ENCODE measurements at regions not wholly inside any gene's neighbourhood (a gene's known extent, or its start where the extent isn't known, plus 50 kb on each side); places are given as distances from the start of the nearest gene placed in this dataset.

DNA sequence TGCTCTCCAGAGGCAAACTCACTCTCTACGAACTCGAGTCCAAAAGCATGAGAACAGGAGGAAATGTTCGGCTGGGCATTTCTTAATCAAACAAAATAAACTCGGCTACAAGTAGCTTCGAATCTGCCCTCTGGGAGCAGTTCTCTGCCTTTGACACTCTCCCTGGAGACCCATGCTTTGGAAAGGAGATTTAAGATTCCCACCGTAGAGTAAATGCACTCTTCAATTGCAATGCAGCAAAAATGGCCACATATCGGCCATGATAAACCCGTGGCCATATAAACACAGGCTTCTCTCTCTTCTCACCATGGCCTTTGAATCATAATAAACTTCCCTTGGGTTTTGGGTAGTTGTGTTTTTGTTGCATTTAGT is 215.4 kb downstream of the TOMM20 start (continued):
- TF ChIP-seq JUND (IDR thresholded peaks at IDR 0.05; ENCODE audit: borderline replicate concordance, low read depth, low read length) (no peak), JUND (tag; IDR thresholded peaks at IDR 0.05; ENCODE audit: borderline replicate concordance, low read depth, low read length) (0 out of 3 replicates have a peak, but pooled peaks have one; percentile 8), PTRF (tag; IDR thresholded peaks at IDR 0.05) (peak; percentile 77; the same call in 1 of the 2 replicates), NR2C1 (IDR thresholded peaks at IDR 0.05) (no peak), NR2C1 (tag; IDR thresholded peaks at IDR 0.05) (peak; percentile 35), TBL1XR1 (IDR thresholded peaks at IDR 0.05; ENCODE audit: low read length in 2 of 2) (no peak), ZNF551 (CRISPR knock-in tag; IDR thresholded peaks at IDR 0.05) (no peak), MBD2 (IDR thresholded peaks at IDR 0.05; ENCODE audit: borderline replicate concordance, low read depth) (no peak), KLF6 (CRISPR knock-in tag; IDR thresholded peaks at IDR 0.05; ENCODE audit: borderline replicate concordance) (peak; percentile 17; the same call in 1 of the 2 replicates), ZNF644 (tag; IDR thresholded peaks at IDR 0.05; ENCODE audit: low read depth) (0 out of 2 replicates have a peak, but pooled peaks have one; percentile 34)
- TF ChIP-seq, protein P1, sequence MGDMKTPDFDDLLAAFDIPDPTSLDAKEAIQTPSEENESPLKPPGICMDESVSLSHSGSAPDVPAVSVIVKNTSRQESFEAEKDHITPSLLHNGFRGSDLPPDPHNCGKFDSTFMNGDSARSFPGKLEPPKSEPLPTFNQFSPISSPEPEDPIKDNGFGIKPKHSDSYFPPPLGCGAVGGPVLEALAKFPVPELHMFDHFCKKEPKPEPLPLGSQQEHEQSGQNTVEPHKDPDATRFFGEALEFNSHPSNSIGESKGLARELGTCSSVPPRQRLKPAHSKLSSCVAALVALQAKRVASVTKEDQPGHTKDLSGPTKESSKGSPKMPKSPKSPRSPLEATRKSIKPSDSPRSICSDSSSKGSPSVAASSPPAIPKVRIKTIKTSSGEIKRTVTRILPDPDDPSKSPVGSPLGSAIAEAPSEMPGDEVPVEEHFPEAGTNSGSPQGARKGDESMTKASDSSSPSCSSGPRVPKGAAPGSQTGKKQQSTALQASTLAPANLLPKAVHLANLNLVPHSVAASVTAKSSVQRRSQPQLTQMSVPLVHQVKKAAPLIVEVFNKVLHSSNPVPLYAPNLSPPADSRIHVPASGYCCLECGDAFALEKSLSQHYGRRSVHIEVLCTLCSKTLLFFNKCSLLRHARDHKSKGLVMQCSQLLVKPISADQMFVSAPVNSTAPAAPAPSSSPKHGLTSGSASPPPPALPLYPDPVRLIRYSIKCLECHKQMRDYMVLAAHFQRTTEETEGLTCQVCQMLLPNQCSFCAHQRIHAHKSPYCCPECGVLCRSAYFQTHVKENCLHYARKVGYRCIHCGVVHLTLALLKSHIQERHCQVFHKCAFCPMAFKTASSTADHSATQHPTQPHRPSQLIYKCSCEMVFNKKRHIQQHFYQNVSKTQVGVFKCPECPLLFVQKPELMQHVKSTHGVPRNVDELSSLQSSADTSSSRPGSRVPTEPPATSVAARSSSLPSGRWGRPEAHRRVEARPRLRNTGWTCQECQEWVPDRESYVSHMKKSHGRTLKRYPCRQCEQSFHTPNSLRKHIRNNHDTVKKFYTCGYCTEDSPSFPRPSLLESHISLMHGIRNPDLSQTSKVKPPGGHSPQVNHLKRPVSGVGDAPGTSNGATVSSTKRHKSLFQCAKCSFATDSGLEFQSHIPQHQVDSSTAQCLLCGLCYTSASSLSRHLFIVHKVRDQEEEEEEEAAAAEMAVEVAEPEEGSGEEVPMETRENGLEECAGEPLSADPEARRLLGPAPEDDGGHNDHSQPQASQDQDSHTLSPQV (IDR thresholded peaks at IDR 0.05), result 0 out of 2 replicates have a peak, but pooled peaks have one; percentile 32
- TF ChIP-seq, protein P2, sequence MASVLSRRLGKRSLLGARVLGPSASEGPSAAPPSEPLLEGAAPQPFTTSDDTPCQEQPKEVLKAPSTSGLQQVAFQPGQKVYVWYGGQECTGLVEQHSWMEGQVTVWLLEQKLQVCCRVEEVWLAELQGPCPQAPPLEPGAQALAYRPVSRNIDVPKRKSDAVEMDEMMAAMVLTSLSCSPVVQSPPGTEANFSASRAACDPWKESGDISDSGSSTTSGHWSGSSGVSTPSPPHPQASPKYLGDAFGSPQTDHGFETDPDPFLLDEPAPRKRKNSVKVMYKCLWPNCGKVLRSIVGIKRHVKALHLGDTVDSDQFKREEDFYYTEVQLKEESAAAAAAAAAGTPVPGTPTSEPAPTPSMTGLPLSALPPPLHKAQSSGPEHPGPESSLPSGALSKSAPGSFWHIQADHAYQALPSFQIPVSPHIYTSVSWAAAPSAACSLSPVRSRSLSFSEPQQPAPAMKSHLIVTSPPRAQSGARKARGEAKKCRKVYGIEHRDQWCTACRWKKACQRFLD (CRISPR knock-in tag; IDR thresholded peaks at IDR 0.05), result 0 out of 2 replicates have a peak, but pooled peaks have one; percentile 37
- TF ChIP-seq, protein P3, sequence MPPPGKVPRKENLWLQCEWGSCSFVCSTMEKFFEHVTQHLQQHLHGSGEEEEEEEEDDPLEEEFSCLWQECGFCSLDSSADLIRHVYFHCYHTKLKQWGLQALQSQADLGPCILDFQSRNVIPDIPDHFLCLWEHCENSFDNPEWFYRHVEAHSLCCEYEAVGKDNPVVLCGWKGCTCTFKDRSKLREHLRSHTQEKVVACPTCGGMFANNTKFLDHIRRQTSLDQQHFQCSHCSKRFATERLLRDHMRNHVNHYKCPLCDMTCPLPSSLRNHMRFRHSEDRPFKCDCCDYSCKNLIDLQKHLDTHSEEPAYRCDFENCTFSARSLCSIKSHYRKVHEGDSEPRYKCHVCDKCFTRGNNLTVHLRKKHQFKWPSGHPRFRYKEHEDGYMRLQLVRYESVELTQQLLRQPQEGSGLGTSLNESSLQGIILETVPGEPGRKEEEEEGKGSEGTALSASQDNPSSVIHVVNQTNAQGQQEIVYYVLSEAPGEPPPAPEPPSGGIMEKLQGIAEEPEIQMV (tag; conservative IDR thresholded peaks at IDR 0.05; ENCODE audit: low read depth), result 0 out of 2 replicates have a peak, but pooled peaks have one; percentile 14
- TF ChIP-seq, protein P4, sequence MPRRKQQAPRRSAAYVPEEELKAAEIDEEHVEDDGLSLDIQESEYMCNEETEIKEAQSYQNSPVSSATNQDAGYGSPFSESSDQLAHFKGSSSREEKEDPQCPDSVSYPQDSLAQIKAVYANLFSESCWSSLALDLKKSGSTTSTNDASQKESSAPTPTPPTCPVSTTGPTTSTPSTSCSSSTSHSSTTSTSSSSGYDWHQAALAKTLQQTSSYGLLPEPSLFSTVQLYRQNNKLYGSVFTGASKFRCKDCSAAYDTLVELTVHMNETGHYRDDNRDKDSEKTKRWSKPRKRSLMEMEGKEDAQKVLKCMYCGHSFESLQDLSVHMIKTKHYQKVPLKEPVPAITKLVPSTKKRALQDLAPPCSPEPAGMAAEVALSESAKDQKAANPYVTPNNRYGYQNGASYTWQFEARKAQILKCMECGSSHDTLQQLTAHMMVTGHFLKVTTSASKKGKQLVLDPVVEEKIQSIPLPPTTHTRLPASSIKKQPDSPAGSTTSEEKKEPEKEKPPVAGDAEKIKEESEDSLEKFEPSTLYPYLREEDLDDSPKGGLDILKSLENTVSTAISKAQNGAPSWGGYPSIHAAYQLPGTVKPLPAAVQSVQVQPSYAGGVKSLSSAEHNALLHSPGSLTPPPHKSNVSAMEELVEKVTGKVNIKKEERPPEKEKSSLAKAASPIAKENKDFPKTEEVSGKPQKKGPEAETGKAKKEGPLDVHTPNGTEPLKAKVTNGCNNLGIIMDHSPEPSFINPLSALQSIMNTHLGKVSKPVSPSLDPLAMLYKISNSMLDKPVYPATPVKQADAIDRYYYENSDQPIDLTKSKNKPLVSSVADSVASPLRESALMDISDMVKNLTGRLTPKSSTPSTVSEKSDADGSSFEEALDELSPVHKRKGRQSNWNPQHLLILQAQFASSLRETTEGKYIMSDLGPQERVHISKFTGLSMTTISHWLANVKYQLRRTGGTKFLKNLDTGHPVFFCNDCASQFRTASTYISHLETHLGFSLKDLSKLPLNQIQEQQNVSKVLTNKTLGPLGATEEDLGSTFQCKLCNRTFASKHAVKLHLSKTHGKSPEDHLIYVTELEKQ (CRISPR knock-in tag; IDR thresholded peaks at IDR 0.05), result 0 out of 2 replicates have a peak, but pooled peaks have one; percentile 15

Measured in K562 (cell line).